Activated CD4-positive, CD25-positive, alpha-beta regulatory T cell treated with anti-CD3 and anti-CD28 coated beads, Interleukin-2, amount 50 U/mL, for 24 hours (primary cell): ENCODE measurements at regions not wholly inside any gene's neighbourhood (a gene's known extent, or its start where the extent isn't known, plus 50 kb on each side); places are given as distances from the start of the nearest gene placed in this dataset.
"Not testable (repeated sequence)": the region's sequence is repeated elsewhere in the genome, so short reads cannot be mapped to it uniquely, and the experiment has no call there.

Experiments used
- ATAC-seq, 2 donors: fragments of 150-1000 bp; cut with Tn5 transposase; one replicate each; pipeline ENCODE4 v1.10.0; 2021; ENCODE audit warnings: mild to moderate bottlenecking in 1 of 2, moderate library complexity in 1 of 2

GRCh38 chr7:82624337-82624736, 180.8 kb upstream of the CACNA2D1 start:
- ATAC-seq: no peak

GRCh38 chr7:82623812-82624211, 180.2 kb upstream of the CACNA2D1 start:
- no peak for ATAC-seq

GRCh38 chr7:82617156-82617555, 173.6 kb upstream of the CACNA2D1 start:
- ATAC-seq: no peak

GRCh38 chr7:82616059-82616728, 172.6 kb upstream of the CACNA2D1 start:
- no peak for ATAC-seq

- ATAC-seq: no peak
These were observed 171.9 kb upstream of the CACNA2D1 start for GRCh38 chr7:82615527-82615926.

GRCh38 chr7:82609746-82610145, 166.2 kb upstream of the CACNA2D1 start:
- no peak for ATAC-seq

- no peak for ATAC-seq
These were observed 161.8 kb upstream of the CACNA2D1 start for GRCh38 chr7:82605247-82605864.

GRCh38 chr7:82602066-82602465, 158.5 kb upstream of the CACNA2D1 start:
- ATAC-seq: no peak

- no peak for ATAC-seq
These were observed 157.0 kb upstream of the CACNA2D1 start for GRCh38 chr7:82600531-82600930.

GRCh38 chr7:82599895-82600294, 156.3 kb upstream of the CACNA2D1 start:
- no peak for ATAC-seq

GRCh38 chr7:82598958-82599357, 155.4 kb upstream of the CACNA2D1 start:
- ATAC-seq: no peak

GRCh38 chr7:82595795-82596194, 152.2 kb upstream of the CACNA2D1 start:
- not testable (repeated sequence) for ATAC-seq

- no peak for ATAC-seq
These were observed 151.6 kb upstream of the CACNA2D1 start for GRCh38 chr7:82595176-82595575.

- ATAC-seq: no peak
These were observed 151.1 kb upstream of the CACNA2D1 start for GRCh38 chr7:82594665-82595064.

GRCh38 chr7:82593780-82594179, 150.2 kb upstream of the CACNA2D1 start:
- ATAC-seq: no peak

- ATAC-seq: no peak
These were observed 148.8 kb upstream of the CACNA2D1 start for GRCh38 chr7:82592416-82592815.

- no peak for ATAC-seq
These were observed 135.5 kb upstream of the CACNA2D1 start for GRCh38 chr7:82579047-82579446.

GRCh38 chr7:82578430-82578829, 134.9 kb upstream of the CACNA2D1 start:
- ATAC-seq: no peak

GRCh38 chr7:82572195-82572880, 128.8 kb upstream of the CACNA2D1 start:
- ATAC-seq: peak in 1 of 2 donors; percentile 51

GRCh38 chr7:82571047-82571446, 127.5 kb upstream of the CACNA2D1 start:
- ATAC-seq: not testable (repeated sequence)

GRCh38 chr7:82567841-82568240, 124.3 kb upstream of the CACNA2D1 start:
- no peak for ATAC-seq

- no peak for ATAC-seq
These were observed 123.8 kb upstream of the CACNA2D1 start for GRCh38 chr7:82567356-82567755.

- no peak for ATAC-seq
These were observed 123.2 kb upstream of the CACNA2D1 start for GRCh38 chr7:82566752-82567151.
